Body of pancreas (tissue), 4 donors: ENCODE measurements at regions not wholly inside any gene's neighbourhood (a gene's known extent, or its start where the extent isn't known, plus 50 kb on each side); places are given as distances from the start of the nearest gene placed in this dataset.

Source experiments
- CTCF ChIP-seq, 7 experiments: fragments of 450-650 bp in 4 of 7; fragments of 200-600 bp in 3 of 7; sonication (generic) in 3 of 7; IDR thresholded peaks; one replicate each; pipeline ENCODE4 v1.5.1; 2016 to 2019; ENCODE audit warnings: antibody characterized with exemption in 7 of 7
- POLR2A ChIP-seq, 3 donors: fragments of 450-650 bp; IDR thresholded peaks; one replicate each; pipeline ENCODE4 v1.6.1; 2016; ENCODE audit warnings: antibody characterized with exemption in 3 of 3, mild to moderate bottlenecking in 2 of 3

- TF ChIP-seq CTCF (IDR thresholded peaks at IDR 0.05) (no peak), POLR2A (IDR thresholded peaks at IDR 0.05) (no peak)
Observed at GRCh38 chr14:22220427-22220826, 368.6 kb downstream of the DAD1 start.
